GM19025 (cell line): ENCODE measurements at regions not wholly inside any gene's neighbourhood (a gene's known extent, or its start where the extent isn't known, plus 50 kb on each side); places are given as distances from the start of the nearest gene placed in this dataset.

Experiments
- ATAC-seq: cut with Tn5 transposase; IDR thresholded peaks from one replicate; pipeline ENCODE4 v1.9.1; 2021; ENCODE audit warnings: mild to moderate bottlenecking, low read depth, moderate library complexity; ENCODE audit not compliant: unreplicated experiment

DNA sequence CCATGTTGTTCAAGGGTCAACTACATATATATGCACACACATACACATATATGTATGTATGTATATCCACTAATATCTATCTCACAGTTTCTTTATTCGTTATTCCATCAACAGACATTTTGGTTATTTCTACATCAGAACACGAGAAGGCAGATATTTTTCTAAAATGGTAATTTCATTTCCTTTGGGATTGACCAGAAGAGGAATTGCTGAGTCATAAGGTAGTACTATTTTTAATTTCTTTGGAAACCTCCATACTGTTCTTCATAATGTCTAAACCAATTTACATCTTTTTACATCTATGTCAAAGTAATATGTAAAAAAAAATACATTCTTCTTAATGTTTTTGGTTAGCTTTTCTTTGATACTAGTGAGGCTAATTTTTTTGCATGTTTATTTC, 630.7 kb upstream of the GCFC2 start:
- no peak for ATAC-seq

DNA sequence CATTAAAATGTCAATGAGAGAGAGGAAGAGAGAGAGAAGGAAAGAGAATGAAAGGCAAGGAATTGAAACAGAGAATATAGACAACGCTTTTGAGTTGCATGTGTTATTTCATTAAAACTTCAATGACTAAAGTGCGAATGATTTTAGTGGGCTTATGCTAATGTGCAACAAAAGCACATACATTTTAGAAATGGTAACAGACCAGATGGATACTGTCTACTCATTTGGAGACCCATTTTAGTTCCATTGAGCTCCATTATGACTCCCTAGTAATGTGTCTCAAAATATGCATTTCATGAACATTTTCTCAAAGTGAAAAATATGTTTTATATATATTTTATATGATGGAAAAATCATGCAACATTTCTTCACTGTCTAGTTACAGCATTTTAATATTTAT, 622.2 kb upstream of the GCFC2 start:
- no peak for ATAC-seq

DNA sequence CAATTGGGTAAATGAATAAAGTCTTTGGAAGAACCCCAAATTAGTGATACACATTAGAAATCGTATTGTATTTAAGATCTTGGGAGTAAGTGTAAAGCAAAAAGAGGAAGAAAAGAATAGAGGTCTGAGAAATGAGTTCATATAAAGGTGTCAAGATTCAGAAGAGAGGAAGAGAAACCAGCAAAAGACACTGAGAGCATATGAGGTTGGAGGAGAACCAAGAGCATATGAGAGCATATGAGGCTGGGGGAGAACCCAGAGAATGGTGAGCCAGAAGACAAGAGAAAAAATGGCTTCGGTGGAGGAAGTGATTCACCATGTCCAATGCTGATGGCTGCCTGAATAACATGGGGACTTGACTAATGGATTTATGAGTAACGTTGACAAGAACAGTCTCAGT, 620.1 kb upstream of the GCFC2 start:
- ATAC-seq, result no peak

DNA sequence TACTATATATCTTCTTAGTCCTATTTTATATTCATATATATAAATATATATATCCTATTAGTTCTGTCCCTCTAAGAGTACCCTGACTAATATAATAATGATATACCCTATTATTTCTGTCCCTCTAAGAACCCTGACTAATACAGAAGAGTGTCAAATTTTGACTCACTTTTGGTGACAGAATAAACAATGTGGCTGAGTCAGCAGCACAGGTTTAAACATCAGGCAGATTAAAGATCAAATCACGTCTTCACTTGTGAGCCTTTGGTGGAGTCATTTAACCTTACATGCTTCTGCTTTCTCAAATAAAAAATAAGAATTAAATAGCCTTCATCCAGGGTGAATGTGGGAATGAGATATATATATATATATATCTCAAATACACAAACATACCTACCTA, 615.9 kb upstream of the GCFC2 start:
- no peak for ATAC-seq

DNA sequence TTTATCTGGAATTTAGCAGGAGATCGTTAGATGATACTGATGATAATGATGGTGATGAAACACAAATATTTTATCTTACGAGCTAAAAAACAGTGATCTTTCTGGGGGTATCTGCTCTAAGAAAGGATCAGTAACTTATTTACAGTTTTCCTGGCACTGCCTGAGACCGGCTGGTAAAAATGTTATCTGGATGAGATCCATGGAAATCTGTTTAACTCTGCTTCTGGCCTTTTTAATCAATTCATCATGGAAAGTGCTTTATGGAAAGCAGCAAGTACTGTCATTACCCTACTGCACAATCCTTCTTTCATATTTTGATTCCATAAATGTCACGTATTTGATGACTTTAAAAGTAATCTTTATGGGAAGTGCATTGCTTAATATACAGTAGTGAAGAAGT, 612.7 kb upstream of the GCFC2 start:
- no peak for ATAC-seq

DNA sequence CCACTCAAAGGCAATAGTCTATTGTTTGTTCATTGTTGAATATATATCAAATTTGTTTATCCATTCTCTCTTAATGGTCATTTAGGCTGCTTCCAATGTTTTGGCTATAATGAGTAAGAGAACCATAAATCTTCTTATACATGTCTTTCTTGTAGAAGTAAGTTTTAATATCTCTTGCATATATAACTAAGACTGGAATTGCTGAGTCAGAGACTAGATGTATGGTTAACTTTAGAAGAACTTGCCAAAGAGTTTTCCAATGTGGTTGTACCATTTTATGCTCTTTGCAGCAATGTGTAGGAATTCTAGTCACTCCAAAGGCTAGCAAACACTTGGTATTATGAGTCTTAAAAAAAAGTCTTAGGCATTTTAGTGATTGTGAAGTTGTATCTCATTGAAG, 610.0 kb upstream of the GCFC2 start:
- no peak for ATAC-seq

DNA sequence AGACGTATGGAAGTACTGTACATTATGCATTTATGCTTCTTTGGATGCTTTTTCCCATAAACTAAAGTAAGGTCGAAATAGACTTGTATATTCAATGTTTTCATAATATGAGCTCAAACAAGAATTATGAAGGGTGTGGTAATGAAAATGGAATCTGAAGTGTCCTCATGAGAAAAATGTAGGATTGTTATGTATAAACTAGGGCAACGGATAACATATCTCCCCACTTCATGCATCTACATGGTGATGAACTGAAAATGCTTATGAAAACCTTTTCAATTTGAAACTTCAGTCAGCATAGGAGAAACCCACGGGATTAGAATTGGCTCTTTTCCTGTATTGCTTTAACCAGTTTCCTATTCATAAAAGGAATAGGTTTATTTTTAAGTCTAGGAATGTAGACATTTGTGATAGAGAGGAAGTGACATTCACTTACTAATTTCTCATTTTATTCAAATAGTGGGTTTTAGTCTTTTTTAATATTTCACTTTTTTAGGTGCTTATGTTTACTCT, 608.2 kb upstream of the GCFC2 start:
- no peak for ATAC-seq

DNA sequence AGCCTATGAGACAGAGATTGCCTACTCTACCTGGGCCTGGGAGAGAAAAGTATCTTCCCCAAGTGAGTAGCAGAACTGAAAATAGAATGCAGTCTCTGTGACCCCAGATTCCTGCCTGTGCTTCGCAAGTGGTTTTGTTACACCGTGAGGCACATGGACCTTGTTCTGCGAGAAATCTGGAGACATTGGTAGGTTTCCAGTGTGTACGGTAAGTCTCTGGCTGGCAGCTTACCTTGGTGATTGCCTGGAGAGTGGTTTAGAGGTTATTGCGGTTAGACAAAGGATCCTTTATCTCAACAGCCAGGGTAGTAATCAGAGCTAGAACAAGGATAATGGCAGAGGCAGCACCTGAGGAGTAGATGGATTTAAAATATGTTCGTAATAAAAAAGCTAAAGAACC, 606.0 kb upstream of the GCFC2 start:
- no peak for ATAC-seq

DNA sequence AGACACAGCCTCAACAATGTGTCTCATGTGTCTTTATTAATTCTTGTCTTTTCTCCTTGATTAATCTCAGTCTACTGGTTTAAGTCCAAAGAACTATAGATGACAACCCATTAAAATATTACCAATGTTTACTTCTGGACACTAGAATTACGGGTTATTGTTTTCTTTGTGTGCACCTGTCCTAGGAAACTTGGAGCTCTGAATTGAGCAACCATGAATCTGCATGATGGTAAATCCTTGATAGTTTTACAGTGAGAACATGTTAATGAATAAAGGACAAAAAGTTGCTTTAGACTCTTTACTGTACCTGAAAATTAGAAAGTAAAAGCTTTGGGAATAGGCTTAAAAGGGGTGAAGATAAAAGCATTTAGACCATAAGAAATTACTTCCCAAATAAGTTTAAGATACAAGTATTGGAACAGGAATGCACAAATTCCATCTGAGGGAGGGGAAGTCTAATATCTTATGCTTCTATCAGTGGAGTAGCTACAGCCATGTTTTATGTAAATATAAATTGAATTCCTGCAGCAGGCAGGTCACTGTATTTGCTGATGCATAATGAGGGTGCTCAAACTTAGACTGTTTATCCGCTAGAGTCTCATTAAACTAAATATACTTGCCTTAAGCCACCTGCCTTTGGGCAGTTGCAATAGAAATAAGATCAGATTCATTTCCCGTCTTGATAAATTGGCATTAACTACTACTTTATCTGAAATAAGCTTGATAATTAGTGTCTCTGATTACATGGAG, 603.7 kb upstream of the GCFC2 start:
- ATAC-seq, result no peak

DNA sequence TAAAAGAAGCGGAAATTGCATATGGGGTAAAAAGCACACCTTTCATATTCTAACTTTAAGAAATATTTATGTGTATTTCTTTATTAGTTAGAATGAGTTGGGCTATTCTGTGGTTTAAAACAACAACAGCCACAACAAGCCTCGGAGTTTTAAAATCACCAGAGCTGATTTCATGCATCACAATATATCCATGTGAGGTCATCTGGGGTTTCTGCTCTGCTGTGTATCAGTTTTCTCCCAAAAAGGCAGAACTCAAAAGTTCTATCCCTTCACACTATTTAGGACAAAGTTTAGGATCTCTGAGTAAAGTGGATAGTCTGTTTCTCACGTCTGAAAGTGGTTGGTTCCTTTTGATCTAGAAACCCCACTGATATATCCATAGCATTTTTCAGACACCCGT, 601.5 kb upstream of the GCFC2 start:
- no peak for ATAC-seq

DNA sequence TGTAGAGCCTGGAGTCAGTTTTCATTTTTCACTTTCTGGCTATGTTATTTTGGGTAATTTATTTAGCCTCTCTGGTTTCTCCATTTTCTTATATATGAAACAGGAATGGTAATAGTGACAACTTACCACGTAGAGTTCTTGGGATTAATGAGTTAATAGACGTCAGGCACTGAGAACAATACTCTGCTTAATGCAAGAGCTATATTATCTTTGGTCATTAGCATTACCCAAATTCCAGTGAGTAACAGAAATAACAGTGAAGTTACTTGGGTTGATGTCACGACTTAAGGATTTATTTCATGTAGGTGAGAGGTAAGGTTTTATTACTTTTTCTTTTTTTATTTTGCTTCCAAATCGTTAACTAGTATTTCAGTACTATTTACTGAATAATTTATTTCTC, 601.0 kb upstream of the GCFC2 start:
- no peak for ATAC-seq

DNA sequence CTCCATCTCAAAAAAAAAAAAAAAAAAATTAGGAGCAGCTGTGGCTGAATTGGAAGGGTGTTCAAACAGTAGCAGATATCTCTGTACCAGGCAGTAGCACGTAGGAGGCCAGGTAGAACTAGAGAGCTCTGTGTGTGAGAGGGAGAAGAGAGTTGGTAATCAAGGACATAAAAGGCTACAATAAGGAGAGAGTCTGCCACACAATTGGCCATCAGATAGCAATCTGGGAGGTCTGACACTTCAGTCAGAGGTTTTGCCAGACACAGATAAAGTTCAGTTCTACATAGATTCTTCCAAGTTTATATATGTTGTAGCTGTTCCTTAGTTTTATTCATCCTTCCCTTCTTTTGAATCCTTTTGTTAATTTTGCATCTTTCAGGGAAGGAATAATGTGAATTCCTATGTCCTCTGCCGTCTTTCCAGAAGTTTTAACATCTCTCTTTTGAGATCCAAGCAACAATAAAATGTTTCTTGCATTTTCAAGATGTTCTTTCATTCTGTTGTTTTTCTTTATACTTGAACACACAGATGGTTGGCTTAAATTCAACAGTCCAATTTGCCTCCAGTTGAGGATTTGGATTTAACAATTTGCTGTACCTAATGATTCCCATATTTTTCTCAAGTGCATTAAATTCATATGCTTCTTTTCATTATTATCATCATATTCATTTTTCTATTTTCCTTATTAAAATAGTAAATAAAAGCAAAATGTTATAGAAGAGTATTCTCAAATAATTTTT, 600.3 kb upstream of the GCFC2 start:
- no peak for ATAC-seq

DNA sequence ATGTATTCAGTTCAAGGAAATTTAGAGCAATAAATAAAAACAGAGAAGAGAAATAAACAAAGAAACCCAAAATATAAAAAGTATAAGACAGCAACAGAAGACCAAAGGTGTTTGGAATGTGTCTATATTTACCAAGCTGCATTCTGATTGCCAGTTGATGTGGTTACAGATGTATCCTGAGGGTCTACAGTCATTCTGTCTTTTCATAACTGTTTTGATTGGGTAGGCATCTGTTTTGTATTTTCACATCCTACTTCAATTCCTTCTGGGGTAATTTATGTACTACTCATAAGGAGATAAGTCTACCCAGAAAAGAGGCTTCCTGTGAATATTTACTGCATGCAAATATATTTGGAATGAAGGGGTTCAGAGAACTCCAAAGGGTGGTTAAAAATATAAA, 596.8 kb upstream of the GCFC2 start:
- no peak for ATAC-seq

DNA sequence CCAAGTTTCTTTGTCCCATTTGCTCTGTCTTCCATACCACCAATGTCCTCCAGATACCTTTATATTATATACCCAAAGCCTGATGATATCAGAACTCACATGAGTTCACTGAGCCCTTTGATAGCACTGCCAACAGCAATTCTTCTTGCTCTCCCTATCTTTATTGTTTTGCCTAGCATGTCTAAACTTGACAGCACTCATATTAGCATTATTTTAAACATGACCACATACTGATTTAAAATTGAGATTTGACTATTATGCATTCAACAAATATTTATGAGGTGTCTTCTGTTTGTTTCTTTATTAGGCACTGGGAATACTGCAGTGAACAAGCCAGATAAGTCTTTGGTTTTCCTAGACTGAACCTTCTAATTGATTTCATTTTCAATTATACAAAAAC, 587.3 kb upstream of the GCFC2 start:
- ATAC-seq, result no peak

DNA sequence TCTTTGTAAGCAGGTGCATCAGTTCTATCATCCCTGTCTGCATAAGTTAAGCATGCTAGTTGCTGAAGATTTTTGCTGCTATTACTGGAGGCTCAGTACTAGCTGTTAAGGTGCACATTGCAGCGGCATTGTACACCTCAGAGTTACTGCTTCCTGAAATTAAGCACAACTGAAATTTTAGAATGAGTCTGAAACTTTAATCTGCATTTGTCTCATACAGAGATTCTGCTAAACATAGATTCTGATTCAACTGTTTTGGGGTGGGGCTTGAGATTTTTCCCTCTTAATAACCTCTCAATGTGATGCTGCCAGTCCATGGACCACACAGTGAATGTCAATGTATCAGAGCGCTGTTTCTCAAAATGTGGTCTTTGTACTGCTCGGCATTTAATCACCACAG, 585.7 kb upstream of the GCFC2 start:
- ATAC-seq, result no peak

DNA sequence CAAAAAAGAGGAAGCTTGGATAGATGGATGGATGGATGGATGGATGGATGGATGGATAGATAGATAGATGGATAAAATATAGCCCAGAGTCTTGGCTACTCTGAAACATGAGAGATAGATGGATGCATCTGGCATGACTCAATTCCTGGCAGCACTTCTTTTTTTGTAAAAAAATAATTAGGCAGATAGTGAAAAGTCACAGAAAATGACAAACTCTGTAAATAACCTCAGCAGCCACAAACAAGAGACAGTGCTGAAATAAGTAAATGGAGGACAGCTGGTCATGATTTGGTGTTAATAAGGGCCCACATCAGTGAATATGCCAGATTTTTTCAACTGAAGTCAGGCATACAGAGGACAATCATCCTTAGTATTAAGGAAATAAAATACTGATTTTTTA, 585.0 kb upstream of the GCFC2 start:
- ATAC-seq, result no peak

DNA sequence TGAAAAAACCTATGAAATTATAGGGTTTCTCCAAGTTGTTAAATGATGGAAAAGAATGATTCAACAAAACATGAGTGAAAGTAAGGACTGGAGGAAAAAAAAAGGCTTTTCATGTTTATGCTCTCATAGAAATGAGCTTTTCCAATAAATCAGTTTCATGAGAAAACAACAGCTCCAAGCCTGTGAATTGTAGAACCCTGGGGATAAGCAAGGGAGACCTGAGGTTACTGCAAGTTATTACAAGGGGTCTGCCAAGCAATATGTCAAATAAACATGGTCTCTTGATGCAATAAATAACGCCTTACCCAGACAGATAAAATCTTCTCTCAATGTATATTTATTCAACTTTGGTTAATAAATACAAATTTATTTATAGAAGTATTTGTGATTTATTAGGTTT, 577.9 kb upstream of the GCFC2 start:
- ATAC-seq, result no peak

DNA sequence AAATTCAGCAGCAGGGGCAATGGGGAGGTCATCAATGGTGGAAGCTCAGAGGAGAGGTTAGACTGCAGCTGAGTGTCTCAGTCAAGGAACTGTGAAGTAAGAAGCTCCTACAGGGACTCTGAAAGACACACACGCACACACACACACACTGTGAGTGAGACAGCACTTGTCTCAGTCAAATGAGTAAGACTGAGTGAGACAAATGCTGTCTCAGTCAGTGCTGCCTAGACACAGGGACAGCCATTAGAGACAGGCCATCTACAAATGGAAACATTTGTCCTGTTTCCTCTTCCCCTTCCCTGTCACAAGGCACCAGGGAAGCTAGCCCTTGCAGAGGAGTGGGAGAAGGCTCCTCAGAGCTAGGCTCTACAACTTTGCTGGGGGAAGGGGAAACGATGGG, 577.4 kb upstream of the GCFC2 start:
- no peak for ATAC-seq

DNA sequence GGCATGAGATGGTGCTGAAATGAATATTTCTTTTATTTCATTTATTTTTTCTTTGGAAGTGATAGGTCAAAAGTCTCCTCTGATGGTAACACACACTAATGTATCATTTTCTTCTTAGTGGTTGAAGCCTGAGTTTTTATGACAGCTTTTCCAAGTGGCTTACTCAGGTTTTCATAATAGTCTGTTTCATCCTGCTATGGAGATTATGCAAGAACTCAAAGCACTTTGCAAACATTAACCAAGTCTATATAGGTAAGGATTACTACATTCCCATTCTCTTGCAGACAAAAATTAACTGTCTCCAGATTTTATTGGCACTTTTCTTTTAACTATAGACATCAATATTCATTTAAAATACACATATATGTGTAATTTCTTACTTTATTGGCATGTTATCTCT, 572.6 kb upstream of the GCFC2 start:
- ATAC-seq, result no peak

DNA sequence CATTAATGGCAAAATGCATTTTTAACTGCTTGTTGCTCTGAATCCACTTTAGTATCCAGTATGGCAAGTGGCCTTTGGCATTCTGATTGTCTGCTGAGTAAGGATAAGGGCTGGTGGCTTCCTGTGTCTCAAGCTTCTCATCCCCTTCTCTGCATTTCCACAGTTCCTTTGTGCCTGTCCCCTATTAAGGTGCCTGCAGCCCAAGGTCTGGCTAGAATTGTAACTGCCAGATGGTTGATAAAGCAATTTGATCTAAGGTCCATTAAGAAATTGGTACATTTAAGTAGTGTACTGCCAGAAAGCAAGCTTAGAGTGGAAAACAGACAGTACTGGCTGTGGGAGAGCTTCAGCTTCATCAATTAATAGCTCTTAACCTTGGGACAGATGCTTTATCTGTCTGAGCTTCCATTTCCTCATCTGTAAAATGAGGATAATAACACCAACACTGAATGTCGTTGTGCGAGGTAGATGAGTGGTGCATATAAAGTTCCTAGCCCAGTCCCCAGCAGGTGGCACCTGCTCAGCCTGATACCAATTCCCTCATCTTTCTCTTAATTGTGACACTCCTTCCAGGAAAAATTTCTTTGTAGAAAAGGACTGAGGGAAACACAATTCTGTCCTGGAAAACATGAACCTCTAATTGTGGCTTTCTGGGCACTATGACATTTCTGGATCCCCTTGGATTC, 570.6 kb upstream of the GCFC2 start:
- ATAC-seq, result no peak

DNA sequence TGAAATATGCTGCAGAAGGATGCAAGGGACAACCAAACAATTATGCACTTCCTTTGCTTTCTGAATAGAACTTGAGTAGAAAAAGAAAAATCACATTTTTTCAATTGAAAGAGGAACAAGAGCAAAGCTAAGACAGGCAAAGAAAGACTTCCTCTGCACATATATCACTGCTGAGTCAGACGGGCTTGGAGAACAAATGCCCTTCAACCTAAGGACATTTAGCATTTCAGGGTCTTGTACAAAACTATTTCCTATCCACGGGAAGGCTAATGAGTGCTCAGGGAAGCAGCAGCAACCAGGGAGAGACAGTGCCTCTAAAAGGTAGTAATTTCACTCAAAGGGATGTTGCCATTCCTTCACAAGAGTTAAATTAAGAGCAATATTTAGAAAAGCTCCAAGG, 570.0 kb upstream of the GCFC2 start:
- no peak for ATAC-seq

DNA sequence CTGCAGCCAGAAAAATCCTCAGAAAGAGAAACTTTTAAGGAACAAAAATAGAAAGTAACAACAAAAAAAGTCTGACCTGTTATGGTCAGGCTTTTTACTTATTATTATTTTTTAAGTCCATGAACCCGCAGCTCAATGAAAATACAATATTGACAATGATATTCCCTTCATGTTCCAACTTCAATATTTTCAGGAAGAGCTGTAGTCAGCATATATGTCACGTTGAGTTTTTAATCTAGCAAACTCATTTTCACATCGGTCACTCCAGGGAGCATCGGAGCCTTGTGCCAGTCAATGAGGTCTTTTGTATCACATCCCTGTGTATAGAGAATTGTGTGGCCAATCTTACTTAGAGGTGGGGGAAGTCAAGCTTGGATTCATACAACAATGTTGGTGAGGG, 568.4 kb upstream of the GCFC2 start:
- ATAC-seq, result no peak
